HL-60 (cell line): ENCODE measurements at regions not wholly inside any gene's neighbourhood (a gene's known extent, or its start where the extent isn't known, plus 50 kb on each side); places are given as distances from the start of the nearest gene placed in this dataset.

ENCODE experiments used
- DNase-seq, 2 experiments: peaks; one replicate each; pipeline ENCODE4 v3.0.0-alpha.2; 2010 to 2020; ENCODE audit warnings: low read depth in 1 of 2, low spot score in 1 of 2
- H3K27ac ChIP-seq: fragments of 250-450 bp; sonication (Bioruptor Pico); replicated peaks from 2 replicates; pipeline ENCODE4 v1.5.1; 2020; ENCODE audit warnings: mild to moderate bottlenecking, moderate library complexity
- H3K27me3 ChIP-seq: fragments of 250-450 bp; sonication (Bioruptor Pico); 2 replicates; pipeline ENCODE4 v1.5.1; 2021; ENCODE audit warnings: mild to moderate bottlenecking, moderate library complexity; ENCODE audit not compliant: insufficient read depth, poor library complexity, severe bottlenecking
- H3K4me3 ChIP-seq: replicated peaks from 2 replicates; pipeline ENCODE4 v1.5.1; 2011; ENCODE audit warnings: mild to moderate bottlenecking, control low read depth, low read length; ENCODE audit not compliant: insufficient read depth
- GABPA ChIP-seq: IDR thresholded peaks from 2 replicates; pipeline ENCODE4 v1.6.1; 2012; ENCODE audit warnings: low read depth
- POLR2AphosphoS5 ChIP-seq: IDR thresholded peaks from 2 replicates; pipeline ENCODE4 v1.6.1; 2012; ENCODE audit warnings: low read depth
- SPI1 ChIP-seq: IDR thresholded peaks from 2 replicates; pipeline ENCODE4 v1.6.1; 2012; ENCODE audit warnings: low read depth, mild to moderate bottlenecking, borderline replicate concordance
- TF ChIP-seq, protein P1 (sequence below): IDR thresholded peaks from one replicate; pipeline ENCODE4 v1.5.1; 2011; ENCODE audit warnings: low read length, control low read depth, inconsistent platforms; ENCODE audit not compliant: insufficient read depth
- TF ChIP-seq, protein P2 (sequence below): IDR thresholded peaks from 2 replicates; pipeline ENCODE4 v1.6.1; 2012; ENCODE audit warnings: low read depth; ENCODE audit not compliant: insufficient replicate concordance

DNA sequence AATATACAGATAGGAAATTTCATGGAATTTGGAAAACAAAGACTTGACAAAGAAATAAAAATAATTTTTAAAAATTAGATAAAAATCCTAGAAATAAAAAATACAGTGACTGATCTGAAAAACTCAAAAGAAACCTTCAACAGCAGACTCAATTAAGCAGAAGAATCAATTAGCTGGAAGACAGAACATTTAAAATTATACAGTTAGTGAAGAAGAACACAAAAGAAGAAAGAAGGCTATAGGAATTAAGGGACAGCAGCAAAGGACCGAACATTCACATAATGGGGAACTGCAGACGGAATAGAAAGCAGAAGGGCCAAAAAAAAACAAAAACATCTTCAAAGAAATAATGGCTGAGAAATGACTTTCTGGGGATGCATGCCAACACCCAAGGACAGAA, 314.5 kb downstream of the CRPPA start:
- no peak for DNase-seq
- Histone ChIP-seq H3K27ac (no peak overlapping the region), H3K27me3 (no peaks in the 10 kb centered on the region), H3K4me3 (no peak overlapping the region)
- TF ChIP-seq SPI1 (no peak), POLR2AphosphoS5 (no peak), GABPA (no peak)
- TF ChIP-seq, protein P1, sequence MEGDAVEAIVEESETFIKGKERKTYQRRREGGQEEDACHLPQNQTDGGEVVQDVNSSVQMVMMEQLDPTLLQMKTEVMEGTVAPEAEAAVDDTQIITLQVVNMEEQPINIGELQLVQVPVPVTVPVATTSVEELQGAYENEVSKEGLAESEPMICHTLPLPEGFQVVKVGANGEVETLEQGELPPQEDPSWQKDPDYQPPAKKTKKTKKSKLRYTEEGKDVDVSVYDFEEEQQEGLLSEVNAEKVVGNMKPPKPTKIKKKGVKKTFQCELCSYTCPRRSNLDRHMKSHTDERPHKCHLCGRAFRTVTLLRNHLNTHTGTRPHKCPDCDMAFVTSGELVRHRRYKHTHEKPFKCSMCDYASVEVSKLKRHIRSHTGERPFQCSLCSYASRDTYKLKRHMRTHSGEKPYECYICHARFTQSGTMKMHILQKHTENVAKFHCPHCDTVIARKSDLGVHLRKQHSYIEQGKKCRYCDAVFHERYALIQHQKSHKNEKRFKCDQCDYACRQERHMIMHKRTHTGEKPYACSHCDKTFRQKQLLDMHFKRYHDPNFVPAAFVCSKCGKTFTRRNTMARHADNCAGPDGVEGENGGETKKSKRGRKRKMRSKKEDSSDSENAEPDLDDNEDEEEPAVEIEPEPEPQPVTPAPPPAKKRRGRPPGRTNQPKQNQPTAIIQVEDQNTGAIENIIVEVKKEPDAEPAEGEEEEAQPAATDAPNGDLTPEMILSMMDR = no peak
- TF ChIP-seq, protein P2, sequence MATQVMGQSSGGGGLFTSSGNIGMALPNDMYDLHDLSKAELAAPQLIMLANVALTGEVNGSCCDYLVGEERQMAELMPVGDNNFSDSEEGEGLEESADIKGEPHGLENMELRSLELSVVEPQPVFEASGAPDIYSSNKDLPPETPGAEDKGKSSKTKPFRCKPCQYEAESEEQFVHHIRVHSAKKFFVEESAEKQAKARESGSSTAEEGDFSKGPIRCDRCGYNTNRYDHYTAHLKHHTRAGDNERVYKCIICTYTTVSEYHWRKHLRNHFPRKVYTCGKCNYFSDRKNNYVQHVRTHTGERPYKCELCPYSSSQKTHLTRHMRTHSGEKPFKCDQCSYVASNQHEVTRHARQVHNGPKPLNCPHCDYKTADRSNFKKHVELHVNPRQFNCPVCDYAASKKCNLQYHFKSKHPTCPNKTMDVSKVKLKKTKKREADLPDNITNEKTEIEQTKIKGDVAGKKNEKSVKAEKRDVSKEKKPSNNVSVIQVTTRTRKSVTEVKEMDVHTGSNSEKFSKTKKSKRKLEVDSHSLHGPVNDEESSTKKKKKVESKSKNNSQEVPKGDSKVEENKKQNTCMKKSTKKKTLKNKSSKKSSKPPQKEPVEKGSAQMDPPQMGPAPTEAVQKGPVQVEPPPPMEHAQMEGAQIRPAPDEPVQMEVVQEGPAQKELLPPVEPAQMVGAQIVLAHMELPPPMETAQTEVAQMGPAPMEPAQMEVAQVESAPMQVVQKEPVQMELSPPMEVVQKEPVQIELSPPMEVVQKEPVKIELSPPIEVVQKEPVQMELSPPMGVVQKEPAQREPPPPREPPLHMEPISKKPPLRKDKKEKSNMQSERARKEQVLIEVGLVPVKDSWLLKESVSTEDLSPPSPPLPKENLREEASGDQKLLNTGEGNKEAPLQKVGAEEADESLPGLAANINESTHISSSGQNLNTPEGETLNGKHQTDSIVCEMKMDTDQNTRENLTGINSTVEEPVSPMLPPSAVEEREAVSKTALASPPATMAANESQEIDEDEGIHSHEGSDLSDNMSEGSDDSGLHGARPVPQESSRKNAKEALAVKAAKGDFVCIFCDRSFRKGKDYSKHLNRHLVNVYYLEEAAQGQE = no peak

DNA sequence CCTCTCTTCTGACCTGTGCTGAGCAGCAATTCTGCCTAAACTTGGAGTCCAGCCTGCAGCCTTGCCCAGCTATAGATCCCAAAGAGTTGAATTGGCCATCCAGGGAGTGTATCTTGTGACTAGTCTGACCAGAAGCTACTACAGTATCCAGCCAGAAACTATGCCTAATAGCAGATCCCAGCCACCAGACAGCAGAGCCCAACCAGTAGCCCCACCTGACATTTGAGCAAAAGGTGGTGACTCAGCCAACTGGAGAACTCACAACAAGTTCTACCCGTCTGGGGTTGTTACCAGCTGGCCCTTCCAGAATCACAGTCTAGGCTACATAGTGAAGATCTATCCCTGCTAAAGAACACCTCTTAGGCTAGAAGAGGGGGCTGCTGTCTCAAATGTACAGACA, 315.0 kb downstream of the CRPPA start:
- Histone ChIP-seq H3K27ac (no peak overlapping the region), H3K4me3 (no peak overlapping the region), H3K27me3 (no peaks in the 10 kb centered on the region)
- no peak for DNase-seq
- no peak for TF ChIP-seq POLR2AphosphoS5
- TF ChIP-seq, protein P1 = no peak
- TF ChIP-seq, protein P2 = no peak
- TF ChIP-seq GABPA = no peak
- TF ChIP-seq SPI1 = no peak

DNA sequence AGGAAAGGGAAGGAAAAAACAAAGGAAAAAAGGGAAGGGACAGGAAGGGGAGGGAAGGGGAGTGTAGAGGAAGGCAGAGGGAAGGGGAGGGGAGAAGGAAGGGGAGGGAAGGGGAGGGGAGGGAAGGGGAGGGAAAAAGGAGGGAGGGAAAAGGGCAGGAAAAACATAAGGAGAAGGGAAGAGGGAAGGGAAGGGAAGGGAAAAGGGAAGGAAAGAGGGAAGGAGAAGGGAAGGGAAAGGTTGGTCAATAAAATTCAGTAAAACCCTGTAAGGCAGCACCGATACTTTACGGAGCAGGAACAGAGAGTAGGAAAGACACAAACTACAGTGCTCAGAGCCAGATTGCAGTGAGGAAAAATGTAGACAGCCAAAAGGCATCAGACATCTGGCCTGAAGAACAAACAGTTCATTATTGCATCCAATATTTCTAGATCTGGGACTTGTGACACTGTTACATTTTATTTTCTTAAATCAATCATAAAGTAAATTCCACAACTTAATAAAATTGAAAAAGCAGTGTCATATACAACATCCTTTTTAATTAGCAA, 322.0 kb downstream of the CRPPA start:
- no peaks in the 10 kb centered on the region for H3K27me3 ChIP-seq
- no peak overlapping the region for H3K4me3 ChIP-seq
- TF ChIP-seq POLR2AphosphoS5 = no peak
- no peak for TF ChIP-seq SPI1
- TF ChIP-seq, protein P2 = no peak
- TF ChIP-seq, protein P1 = no peak
- no peak for TF ChIP-seq GABPA
- DNase-seq = no peak
- no peak overlapping the region for H3K27ac ChIP-seq
